GM12891 (cell line): ENCODE measurements at regions not wholly inside any gene's neighbourhood (a gene's known extent, or its start where the extent isn't known, plus 50 kb on each side); places are given as distances from the start of the nearest gene placed in this dataset.

Source experiments
- DNase-seq: peaks from one replicate; pipeline ENCODE4 v3.0.0; 2011; ENCODE audit warnings: low spot score; ENCODE audit not compliant: insufficient read length
- FAIRE-seq: peaks from 2 replicates; lab custom pipeline; 2011; peaks lifted over from hg19 to GRCh38; lab: Jason Lieb, UNC
- PAX5 ChIP-seq: IDR thresholded peaks from 2 replicates; pipeline ENCODE4 v1.6.1; 2011; ENCODE audit warnings: low read length, moderate library complexity, mild to moderate bottlenecking; ENCODE audit not compliant: insufficient read depth, severe bottlenecking
- POLR2A ChIP-seq: IDR thresholded peaks from 2 replicates; pipeline ENCODE4 v1.6.1; 2011; ENCODE audit warnings: low read depth, low read length, control low read depth
- POLR2AphosphoS5 ChIP-seq: IDR thresholded peaks from 2 replicates; pipeline ENCODE4 v1.6.1; 2011; ENCODE audit warnings: low read depth, low read length, control low read depth
- POU2F2 ChIP-seq: IDR thresholded peaks from 2 replicates; pipeline ENCODE4 v1.6.1; 2011; ENCODE audit warnings: low read depth, mild to moderate bottlenecking, control low read depth, low read length, moderate library complexity
- SPI1 ChIP-seq: IDR thresholded peaks from 2 replicates; pipeline ENCODE4 v1.6.1; 2011; ENCODE audit warnings: low read depth, low read length, control low read depth
- TAF1 ChIP-seq: IDR thresholded peaks from 2 replicates; pipeline ENCODE4 v1.6.1; 2011; ENCODE audit warnings: low read depth, low read length, control low read depth

DNA sequence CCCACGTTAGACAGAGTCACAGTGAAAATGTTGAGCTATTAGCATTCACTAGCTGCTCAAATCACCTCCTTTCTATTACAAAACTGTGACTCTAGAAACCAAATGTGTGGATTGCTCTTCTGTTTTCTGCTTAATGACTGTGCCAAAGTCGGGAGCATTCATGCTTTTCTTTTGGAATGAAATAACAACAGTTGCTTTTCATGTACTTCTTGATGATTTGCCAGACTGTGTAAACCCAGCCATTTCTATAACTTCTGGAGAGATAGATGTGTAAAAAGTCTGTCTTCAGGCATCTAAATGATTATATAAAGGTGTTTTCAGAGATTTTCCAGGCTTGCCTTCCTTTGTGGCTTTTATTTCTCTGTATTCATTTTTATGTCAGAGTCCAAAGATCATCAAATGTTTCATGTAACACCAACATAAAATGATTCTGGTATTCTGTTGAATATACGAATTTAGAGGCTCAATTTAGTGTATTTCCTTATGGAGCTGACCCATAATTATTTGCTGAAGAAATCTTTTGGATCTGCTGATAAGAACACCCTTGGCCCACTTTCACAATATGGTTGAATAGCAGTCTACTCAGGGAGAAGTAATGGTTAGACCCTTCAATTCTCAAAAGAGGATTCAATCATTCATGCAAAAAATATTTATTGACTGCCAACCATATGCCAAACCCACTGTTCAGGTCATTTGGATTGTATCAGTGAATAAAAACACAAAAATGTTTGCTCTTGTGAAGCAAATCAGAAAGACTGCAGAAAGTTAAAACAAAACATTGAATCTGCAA is 581.2 kb downstream of the CDH18 start:
- TF ChIP-seq POU2F2 (no peak), SPI1 (no peak), POLR2AphosphoS5 (no peak), POLR2A (no peak), PAX5 (no peak), TAF1 (no peak)
- FAIRE-seq: no peak
- DNase-seq: no peak

DNA sequence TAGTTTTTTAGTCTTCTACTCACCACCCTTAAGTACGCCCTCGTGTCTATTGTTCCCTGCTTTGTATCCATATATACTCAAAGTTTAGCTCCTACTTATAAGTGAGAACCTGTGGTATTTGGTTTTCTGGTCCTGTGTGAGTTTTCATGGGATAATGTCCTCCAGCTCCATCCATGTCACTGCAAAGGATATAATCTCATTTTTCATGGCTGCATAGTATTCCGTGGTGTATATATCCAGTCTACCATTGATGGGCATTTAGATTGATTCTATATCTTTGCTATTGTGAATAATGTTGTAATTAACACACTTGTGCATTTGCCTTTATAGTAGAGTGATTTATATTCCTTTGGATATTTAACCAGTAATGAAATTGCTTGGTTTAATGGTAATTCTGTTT is 579.9 kb downstream of the CDH18 start:
- no peak for FAIRE-seq
- no peak for DNase-seq
- no peak for TF ChIP-seq PAX5
- no peak for TF ChIP-seq TAF1
- no peak for TF ChIP-seq SPI1
- no peak for TF ChIP-seq POLR2AphosphoS5
- no peak for TF ChIP-seq POU2F2
- no peak for TF ChIP-seq POLR2A

DNA sequence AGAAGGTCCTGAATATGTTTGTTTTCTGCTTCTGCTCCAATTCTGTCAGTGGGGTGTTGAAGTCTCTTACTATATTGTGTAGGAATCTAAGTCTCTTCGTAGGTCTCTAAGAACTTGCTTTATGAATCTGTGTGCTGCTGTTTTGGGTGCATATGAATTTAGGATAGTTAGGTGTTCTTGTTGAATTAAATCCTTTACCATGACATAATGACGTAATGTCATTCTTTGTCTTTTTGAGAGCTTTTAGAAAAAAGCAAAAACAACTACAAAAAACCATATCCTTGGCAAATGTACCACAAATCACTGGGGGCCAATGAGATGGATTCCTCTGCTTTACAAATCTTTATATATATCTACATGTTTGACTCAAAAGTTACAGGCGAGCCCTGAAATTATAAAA is 576.1 kb downstream of the CDH18 start:
- FAIRE-seq (no peak), DNase-seq (no peak)
- TF ChIP-seq POU2F2 (no peak), TAF1 (no peak)
